GM18508 (cell line): ENCODE measurements at regions not wholly inside any gene's neighbourhood (a gene's known extent, or its start where the extent isn't known, plus 50 kb on each side); places are given as distances from the start of the nearest gene placed in this dataset.
"Not testable (repeated sequence)": the region's sequence is repeated elsewhere in the genome, so short reads cannot be mapped to it uniquely, and the experiment has no call there.

Experiments
- ATAC-seq: cut with Tn5 transposase; IDR thresholded peaks from one replicate; pipeline ENCODE4 v1.9.1; 2021; ENCODE audit warnings: moderate number of reproducible peaks; ENCODE audit not compliant: insufficient read depth, unreplicated experiment

DNA sequence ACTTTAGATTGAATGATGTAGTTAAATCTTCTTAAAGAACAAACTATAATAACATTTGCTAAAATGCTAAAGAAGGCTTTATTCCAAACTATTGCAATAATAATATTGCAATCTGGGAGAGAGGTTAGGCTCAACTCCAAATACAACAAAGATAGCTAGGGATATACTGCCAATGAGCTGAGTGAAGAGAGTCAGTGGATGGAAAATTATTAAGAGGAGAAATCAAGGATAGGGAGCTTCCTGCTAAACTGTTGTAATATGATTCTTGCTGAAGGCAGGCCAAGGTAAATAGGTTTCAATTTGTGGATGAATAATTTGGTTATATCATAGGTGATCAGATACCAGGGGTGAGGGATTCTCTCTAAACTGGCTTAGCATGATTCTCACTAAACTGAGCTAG is 1651.5 kb downstream of the EFNA5 start:
- ATAC-seq, result no peak

- no peak for ATAC-seq
These were observed 1653.4 kb downstream of the EFNA5 start for GRCh38 chr5:106017243-106017857.

- ATAC-seq, result no peak
These were observed 1656.5 kb downstream of the EFNA5 start for GRCh38 chr5:106014262-106014661.

GRCh38 chr5:106006242-106006641 is 1664.5 kb downstream of the EFNA5 start:
- ATAC-seq, result no peak

- not testable (repeated sequence) for ATAC-seq
These were observed 1671.7 kb downstream of the EFNA5 start for GRCh38 chr5:105998991-105999390.

DNA sequence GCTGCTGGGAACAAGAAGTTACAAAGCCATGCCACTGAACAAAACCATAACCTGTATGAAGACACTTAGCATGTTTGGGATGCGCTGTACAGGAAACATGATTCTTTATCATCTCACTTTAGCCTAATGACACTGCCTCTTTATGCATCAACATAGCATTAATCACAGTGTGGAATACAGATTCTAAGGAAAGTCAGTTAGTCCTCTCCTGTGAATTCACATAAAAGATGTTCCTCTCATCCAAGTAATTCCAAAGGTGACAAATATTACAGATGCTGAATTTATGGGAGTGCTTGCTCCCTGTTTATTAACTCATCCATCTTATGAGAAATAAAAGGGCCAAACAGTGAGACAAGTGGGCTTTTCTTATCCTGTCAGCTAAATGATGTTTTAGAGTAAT is 1677.7 kb downstream of the EFNA5 start:
- ATAC-seq, result no peak

DNA sequence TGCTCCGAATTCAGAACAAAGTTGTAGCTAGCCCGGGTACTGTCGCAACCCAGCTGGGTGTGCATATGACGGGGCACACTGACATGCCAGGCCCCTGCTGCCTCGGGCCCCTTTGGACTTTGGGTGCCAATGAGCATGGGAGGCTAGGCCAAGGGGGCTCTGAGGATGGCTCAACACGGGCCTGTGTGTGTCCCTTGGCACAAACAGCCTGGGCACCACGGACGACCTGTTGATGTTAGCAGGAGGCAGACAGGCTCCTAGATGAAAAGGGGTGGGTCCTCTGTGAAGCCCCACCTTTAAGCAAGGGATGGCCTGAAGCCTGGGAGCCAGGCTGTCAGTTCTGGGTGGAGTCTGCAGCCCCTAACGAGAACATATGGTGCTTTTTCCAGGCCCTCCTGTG is 1688.2 kb downstream of the EFNA5 start:
- ATAC-seq, result no peak

GRCh38 chr5:105978011-105978410 is 1692.7 kb downstream of the EFNA5 start:
- no peak for ATAC-seq

DNA sequence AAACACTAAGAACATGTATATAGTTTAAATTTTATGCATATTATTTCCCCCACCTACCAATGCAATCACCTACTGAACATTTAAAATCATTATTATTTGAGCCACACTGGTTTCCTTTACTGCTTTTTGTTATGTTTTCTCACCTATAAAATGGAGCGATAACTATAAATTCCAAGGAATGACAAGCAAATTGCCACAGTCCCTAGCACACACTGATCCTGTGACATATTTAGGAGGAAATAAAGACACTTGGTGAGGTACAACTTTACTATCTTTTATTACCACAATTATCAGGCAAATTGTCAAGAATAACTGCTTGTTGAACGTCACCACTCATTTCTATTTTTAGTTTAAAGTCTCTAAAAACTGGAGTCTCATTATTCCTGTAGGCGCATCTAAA is 1693.6 kb downstream of the EFNA5 start:
- no peak for ATAC-seq

DNA sequence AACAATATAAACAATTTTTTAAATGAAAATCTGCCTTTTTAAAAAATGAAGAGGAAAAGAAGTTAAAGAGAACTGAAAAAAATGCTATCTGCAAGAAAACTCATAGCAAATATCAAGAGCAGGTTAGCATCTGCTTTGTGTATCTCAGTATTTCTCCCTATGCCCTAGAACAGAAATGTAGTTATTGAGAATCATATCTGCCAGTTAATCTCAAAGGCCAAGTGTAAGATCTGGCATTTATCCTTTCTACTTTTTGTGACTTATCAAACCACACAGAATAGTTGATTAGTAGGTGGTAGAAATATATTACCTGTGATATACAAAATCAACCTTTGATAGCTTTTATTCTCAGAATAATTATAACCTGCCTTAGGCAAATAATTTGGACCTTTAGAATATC is 1699.8 kb downstream of the EFNA5 start:
- ATAC-seq, result no peak

DNA sequence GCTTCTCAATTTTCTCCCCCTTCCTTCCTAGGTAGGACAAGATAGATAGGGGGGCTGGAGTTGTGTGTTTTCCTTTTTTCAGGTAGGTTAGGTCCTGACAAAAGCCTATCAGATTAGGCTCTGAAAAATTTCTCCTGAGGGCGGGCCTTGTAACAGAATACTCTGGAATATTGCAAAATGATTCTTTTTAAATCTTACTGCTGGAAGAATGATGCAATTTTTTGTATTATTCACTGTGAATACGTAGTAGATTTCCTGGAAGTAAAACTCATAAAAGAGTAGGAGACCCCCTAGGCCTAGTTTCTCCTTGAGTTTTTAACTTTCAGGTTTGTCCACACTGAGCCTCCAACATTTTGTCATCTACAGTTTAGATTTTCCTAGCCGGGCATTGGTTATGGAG is 1701.8 kb downstream of the EFNA5 start:
- no peak for ATAC-seq

GRCh38 chr5:105963696-105964255 is 1707.0 kb downstream of the EFNA5 start:
- ATAC-seq, result no peak

DNA sequence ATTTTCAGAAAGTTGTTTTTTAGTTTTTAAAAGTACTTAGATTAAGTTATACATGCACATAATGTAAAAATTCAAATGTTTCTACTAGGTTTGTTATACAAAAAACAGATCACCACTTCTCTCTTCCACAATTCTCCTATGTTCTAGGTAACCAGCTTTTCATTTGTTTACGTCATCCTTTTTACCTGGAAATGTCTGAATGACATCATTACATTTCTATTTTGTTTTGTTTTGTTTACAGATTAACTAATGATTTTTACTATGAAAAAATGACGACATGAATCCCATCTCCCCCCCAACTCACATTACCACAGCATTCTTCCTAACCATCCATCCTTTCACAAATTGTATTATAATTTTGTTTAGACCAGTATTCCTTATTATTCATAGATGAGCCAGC is 1709.2 kb downstream of the EFNA5 start:
- ATAC-seq, result no peak

- ATAC-seq, result no peak
These were observed 1714.1 kb downstream of the EFNA5 start for GRCh38 chr5:105956456-105957196.

DNA sequence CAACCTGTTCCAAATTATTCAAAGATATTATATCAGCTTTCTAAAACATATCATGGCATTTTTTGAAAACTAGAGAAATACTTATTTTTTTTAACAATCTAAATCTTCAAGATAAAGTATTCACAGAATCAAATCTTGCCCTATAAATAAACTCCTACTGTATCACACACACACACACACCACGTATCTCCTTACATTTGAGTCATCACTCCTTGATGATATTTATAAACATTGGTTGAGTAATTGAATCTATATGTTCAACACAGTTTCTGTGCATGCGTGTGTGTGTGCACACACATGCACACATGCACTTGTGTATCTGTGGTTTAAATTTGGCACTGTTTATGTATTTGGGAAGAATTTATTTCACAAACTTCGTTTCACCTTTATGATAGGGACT is 1716.4 kb downstream of the EFNA5 start:
- no peak for ATAC-seq

GRCh38 chr5:105953616-105954015 is 1717.1 kb downstream of the EFNA5 start:
- ATAC-seq, result no peak

GRCh38 chr5:105952875-105953274 is 1717.9 kb downstream of the EFNA5 start:
- no peak for ATAC-seq

DNA sequence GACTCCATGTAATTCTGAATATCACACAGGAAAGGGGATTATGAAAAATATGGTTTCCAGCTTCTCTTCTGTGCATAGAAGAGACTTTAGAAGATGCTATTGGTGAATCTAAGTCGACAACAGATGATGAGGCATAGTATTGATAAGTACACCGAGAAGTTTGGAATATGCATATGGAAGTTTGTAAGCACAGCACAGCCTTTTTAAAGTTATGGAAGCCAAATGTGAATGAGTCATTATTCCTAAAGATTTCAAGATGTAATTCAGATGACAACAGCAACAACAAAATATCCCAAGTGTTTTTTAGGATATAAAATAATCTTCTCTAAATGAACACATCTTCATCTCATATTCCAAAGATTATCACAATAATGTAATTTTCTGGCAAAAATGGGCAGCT is 1723.3 kb downstream of the EFNA5 start:
- no peak for ATAC-seq

GRCh38 chr5:105945203-105945972 is 1725.3 kb downstream of the EFNA5 start:
- ATAC-seq, result no peak

GRCh38 chr5:105940181-105940580 is 1730.6 kb downstream of the EFNA5 start:
- ATAC-seq, result no peak

DNA sequence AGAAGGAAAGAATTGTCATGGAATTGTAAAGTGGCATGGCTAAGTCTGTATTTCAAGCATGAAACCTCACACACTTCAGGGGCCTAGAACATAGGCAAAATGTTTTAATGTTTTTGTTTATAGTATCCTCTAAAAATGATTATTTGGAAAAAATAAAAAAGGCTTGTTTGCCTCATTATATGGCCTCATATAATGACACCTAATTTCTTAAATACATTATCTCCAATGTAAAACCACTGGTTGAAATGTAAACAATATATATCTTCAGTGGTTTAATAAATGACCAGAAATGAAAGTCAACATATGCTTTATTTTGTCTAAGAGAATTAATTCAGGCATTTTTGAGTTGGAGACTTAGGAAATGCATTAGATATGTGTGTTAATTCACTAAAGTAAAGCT is 1736.6 kb downstream of the EFNA5 start:
- ATAC-seq, result no peak
